ENCODE measurements at regions not wholly inside any gene's neighbourhood (a gene's known extent, or its start where the extent isn't known, plus 50 kb on each side); places are given as distances from the start of the nearest gene placed in this dataset.
"Not testable (repeated sequence)": the region's sequence is repeated elsewhere in the genome, so short reads cannot be mapped to it uniquely, and the experiment has no call there.

GRCh38 chr3:64437131-64437530 lies 211.9 kb upstream of the PRICKLE2 start:
- no peak for DNase-seq (ENCODE audit: low spot score)

DNA sequence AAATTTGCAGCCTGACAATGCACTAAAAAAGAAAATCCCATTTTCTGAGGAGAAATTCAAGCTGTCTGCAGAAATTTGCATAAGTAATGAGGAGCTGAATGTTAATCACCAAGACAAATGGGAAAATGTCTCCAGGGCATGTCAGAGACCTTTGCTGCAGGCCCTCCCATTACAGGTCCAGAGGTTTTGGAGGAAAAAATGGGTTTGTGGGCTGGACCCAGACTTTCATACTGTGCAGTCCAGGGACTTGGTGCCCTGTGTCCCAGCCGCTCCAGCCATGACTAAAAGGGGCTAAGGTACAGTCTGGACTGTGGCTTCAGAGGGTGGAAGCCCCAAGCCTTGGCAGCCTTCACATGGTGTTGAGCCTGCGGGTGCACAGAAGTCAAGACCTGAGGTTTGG lies 209.8 kb upstream of the PRICKLE2 start:
- DNase-seq (ENCODE audit: low spot score) = not testable (repeated sequence)

DNA sequence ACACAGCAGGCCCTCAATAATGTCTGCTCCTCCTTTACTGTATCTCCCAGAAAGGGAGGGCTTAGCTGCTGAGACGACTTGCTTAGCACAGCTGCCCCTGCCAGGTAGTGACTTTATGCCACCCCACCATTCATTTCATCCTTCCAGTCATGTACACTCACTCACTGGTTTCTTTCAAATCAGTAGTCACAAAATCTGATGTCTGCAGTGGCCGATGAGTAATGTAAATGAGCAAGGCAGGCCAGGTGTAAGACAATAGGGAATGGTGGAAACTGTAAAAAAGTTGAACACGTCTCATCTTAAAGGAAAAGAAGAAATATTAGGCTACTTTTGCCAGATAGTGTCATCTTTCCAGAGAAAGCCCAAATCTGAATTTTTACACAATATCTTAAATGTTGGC lies 207.6 kb upstream of the PRICKLE2 start:
- no peak for DNase-seq (ENCODE audit: low spot score)

DNA sequence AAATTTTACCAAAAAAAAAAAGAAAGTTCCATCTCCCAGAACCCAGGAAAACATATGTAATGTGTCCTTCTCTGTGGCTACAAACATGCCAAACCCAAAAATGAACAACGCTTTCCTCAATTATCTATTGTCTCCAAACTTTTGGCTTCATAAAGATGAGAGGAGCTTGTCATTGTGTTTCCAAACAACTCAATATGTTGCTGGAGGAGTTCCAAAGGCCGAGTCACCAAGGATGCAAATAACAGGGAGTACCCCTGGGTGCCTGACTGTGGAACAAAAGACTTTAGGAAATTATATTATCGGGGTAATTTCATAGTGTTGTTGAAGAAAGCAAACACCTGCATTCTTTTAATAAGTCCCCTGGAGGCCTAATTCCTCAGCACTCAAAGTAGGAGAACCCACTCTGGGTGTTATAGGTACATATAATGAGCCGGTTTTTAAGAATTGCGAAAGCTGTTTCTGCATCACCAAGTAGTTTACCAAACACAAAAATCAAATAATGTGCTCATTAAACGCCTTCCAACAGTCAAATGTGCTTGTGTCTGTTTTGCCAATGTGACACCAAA lies 206.3 kb upstream of the PRICKLE2 start:
- DNase-seq (ENCODE audit: low spot score) = no peak

DNA sequence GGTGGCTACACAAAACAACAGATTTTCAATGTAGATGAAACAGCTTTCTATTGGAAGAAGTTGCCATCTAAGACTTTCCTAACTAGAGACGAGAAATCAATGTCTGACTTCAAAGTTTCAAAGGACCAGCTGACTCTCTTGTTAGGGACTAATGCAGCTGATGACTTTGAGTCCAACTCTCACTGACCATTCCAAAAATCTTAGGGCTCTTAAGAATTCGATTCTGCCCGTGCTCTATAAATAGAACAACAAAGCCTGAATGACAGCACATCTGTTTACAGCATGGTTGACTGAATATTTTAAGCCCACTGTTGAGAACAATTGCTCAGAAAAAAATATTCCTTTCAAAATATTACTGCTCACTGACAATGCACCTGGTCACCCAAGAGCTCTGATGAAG lies 202.4 kb upstream of the PRICKLE2 start:
- no peak for DNase-seq (ENCODE audit: low spot score)

- no peak for DNase-seq (ENCODE audit: low spot score)
Observed at GRCh38 chr3:64426551-64426950, 201.3 kb upstream of the PRICKLE2 start.

DNA sequence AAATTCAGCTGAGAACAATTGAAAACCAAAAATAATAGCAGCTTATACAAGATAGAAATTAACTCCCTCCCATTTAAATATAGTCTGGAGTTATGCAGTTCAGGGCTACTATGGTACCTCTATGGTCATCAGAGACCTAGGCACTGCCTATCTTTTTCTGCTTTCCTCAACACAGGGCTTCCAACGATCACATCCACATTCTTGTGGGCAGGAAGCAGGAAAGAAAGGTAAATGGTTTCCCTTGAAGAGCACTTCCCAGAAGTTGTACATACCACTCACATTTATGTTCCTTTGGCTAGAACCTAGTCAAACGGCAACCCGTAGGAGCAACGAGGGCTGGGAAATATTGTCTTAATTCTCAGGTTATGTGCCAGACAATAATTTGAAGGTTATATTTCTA lies 197.7 kb upstream of the PRICKLE2 start:
- DNase-seq (ENCODE audit: low spot score) = no peak

GRCh38 chr3:64422192-64422591 lies 196.9 kb upstream of the PRICKLE2 start:
- DNase-seq (ENCODE audit: low spot score) = no peak

DNA sequence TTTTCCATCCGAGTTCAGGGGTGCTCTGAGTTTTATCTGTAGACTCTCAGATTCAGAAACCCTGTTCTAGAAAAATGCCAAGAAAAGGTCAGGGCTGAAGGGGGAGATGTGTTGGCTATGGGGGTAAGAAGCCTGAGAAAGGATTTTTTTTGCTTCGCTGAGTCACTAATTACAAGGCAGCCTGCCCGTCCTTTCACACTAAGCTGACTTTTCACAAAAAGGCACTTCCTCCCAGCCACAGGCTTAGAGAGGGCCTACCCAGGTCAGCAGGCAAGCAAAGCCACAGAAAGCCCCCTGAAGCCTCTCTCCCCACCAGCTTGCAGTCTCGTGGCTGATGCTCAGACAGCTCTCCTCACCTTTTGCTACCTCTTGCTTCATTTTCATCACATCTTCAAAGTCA lies 192.6 kb upstream of the PRICKLE2 start:
- no peak for DNase-seq (ENCODE audit: low spot score)

- DNase-seq (ENCODE audit: low spot score) = no peak
Observed at GRCh38 chr3:64414043-64414442, 188.8 kb upstream of the PRICKLE2 start.

DNA sequence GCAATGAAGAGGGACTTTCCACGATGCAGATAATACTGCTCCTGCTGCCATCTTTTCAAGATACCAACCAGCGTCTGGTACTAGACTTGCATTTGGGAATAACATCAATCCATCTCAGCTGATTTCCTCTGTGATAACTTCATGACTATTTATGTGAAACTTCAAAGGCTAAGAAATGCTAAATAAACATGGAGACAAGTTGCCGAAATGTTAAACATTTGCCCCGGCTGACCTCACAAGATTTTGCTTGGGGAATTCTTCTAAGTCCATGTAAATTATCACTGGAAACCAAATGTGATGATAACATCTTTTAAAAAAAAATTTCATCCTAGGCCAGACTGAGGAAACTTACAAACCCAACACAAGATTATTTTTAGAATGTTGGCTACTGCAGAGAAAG lies 185.8 kb upstream of the PRICKLE2 start:
- no peak for DNase-seq (ENCODE audit: low spot score)

DNA sequence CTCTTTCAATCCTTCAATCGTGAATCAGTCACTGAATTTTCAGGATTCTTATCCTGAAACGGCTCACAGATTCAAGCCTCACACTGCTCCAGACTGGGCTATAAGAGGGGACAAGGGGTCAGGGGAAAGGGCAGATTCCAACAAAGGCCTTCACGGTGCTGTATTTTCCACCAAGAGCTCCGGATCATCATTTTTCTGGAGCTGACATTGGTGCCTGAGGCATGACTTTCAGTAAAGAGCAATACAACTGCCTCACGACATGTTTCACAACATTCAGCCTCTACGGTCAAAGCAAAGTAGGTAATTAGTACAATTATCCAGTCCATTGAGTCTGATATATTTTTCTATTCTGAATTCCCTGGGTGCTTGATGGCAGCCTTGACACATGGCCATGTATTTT lies 185.0 kb upstream of the PRICKLE2 start:
- DNase-seq (ENCODE audit: low spot score) = no peak

DNA sequence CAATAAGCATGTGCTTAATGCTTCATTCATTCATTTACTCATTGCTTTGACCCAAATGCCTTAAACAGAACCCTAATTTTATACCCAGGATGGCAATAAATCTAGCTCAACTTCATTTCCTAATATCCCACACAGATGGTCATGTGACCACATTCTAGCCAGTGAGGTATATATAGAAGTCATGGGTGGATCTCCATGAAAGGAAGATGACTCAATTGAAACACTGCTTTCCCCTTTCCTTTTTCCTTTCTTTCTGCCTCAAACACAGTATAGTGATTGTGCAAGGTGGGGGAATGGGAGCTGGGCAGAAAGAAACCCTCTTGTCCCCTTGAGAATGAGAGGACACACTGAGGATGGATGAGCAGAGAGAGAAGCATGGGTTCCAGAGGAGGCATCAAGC lies 183.5 kb upstream of the PRICKLE2 start:
- no peak for DNase-seq (ENCODE audit: low spot score)

DNA sequence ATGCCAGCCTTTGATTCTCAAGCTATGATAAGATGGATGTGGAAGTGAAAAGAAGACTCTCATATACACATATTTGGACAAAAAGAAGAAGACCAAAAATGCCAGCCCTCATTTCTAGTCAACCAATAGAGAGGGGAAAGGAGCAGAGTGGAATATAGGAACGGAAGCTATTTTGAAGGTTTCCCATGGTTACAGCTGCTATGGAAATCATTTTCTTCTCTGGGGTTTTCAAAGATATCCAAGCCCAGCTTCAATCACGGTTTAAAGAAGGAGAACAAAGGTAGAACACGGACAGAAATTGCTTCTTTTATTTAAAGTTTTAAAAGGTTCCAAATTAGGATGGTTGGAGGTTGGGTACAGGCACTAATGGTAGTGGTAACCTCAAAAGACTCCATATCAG lies 181.0 kb upstream of the PRICKLE2 start:
- no peak for DNase-seq (ENCODE audit: low spot score)

- no peak for DNase-seq (ENCODE audit: low spot score)
Observed at GRCh38 chr3:64405211-64405835, 180.1 kb upstream of the PRICKLE2 start.

GRCh38 chr3:64400706-64401105 lies 175.4 kb upstream of the PRICKLE2 start:
- DNase-seq (ENCODE audit: low spot score) = no peak

- DNase-seq (ENCODE audit: low spot score) = peak; percentile 5
Observed at GRCh38 chr3:64399205-64399800, 174.0 kb upstream of the PRICKLE2 start.

- no peak for DNase-seq (ENCODE audit: low spot score)
Observed at GRCh38 chr3:64398476-64398875, 173.2 kb upstream of the PRICKLE2 start.

DNA sequence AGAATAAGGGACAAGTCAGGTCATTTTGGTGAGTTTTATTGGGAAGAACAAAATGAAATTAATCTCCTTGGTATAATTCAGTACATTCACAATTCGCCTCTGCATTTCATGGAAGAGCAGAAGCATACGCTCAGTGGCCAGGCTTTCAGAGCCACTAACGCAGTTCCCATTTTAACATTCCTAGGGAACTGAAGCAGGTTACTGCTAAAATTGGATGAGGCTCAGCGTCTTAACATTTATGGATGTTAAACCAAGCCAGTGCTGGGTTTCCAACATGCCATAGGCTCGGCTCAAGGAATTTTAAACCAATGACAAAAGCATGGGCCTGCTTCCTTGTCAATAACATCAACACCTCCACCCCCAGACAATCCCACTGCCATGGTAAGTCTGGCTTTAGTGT lies 172.7 kb upstream of the PRICKLE2 start:
- DNase-seq (ENCODE audit: low spot score) = no peak

- no peak for DNase-seq (ENCODE audit: low spot score)
Observed at GRCh38 chr3:64397573-64397972, 172.3 kb upstream of the PRICKLE2 start.

DNA sequence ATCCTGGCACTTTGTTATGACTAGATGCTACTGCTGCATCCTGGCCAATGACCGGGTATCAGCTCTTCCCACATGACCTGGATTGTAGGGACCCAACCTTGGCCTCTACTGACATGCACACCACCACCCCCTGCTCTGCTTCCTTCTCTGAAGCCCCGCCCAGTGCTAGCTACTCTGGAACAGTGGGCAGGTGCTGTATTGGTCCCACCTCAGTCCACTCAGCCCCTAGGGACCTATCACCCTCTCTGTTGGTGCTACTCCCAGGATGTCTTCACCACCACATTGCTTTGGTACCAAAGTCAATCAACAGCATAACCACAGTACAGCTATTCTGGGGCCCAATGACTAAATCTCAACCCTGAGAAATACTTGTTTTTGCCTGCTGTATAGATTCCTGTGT lies 170.2 kb upstream of the PRICKLE2 start:
- no peak for DNase-seq (ENCODE audit: low spot score)

DNA sequence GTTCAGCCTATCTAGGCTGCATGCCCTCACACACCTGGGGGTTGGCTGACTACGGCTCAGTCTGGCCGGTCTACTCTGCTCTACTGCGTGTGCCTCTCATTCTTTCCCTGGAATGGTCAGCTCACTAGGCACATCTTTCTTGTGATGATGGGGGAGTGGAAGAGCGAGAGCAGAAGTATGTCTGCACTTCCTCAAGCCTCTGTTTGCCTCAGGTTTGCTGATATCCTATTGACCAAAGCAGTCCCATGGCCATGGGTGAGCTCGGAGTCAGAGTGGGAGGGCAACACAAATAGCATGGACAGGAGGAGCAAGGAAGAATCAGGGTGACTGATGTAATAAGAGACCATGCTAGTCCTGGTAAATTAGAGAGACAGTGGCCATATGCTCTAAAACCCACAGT lies 167.9 kb upstream of the PRICKLE2 start:
- DNase-seq (ENCODE audit: low spot score) = no peak

DNA sequence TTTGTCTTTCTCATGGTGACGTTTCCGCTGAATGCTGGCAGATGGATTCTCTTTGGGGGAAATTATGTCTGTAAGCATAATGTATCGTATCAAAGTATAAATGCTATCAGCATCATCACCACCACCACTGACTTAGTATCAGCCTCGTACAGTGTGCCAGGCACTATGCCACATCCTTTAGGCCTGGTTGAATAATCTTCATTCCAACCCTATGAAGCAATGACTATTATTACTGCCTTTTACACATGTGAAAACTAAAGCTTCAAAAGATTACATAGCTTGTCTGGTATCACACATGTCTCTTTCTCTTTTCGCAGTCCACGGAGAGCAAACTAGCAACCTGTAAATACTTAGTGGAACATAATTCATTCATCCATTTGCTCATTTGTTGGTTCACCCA lies 166.7 kb upstream of the PRICKLE2 start:
- no peak for DNase-seq (ENCODE audit: low spot score)

- no peak for DNase-seq (ENCODE audit: low spot score)
Observed at GRCh38 chr3:64390893-64391292, 165.6 kb upstream of the PRICKLE2 start.
